Esophagus squamous epithelium (tissue), 4 donors: ENCODE measurements at regions not wholly inside any gene's neighbourhood (a gene's known extent, or its start where the extent isn't known, plus 50 kb on each side); places are given as distances from the start of the nearest gene placed in this dataset.

ENCODE experiments used
- POLR2A ChIP-seq, 4 donors: fragments of 450-650 bp; IDR thresholded peaks; one replicate each; pipeline ENCODE4 v1.6.1; 2017; ENCODE audit warnings: antibody characterized with exemption in 4 of 4, mild to moderate bottlenecking in 4 of 4, moderate library complexity in 3 of 4
- TF ChIP-seq, protein P1 (sequence below), 6 experiments: fragments of 450-650 bp in 4 of 6; fragments of 200-600 bp in 2 of 6; sonication (generic) in 2 of 6; IDR thresholded peaks; one replicate each; pipeline ENCODE4 v1.5.1; 2016 to 2019; ENCODE audit warnings: antibody characterized with exemption in 6 of 6, mild to moderate bottlenecking in 4 of 6, moderate library complexity in 4 of 6

DNA sequence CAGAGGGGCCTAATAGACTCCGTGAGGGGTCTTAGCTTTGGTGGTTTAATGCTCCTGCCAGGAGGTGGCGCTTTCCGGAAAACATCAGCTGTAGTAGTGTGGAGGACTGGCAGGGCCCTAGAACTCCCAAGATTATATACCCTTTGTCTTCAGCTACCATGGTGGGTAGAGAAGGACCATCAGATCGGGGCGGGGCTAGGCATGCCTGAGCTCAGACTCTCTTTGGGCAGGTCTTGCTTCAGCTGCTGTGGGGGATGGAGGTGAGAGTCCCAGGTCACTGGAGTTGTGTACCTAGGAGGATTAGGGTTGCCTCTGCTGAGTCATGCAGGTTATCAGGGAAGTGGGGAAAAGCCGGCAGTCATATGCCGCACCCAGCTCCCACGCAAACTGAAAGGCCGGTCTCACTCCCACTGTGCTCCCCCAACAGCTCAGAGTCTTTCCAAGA lies 63.0 kb upstream of the AGA start:
- TF ChIP-seq, protein P1, sequence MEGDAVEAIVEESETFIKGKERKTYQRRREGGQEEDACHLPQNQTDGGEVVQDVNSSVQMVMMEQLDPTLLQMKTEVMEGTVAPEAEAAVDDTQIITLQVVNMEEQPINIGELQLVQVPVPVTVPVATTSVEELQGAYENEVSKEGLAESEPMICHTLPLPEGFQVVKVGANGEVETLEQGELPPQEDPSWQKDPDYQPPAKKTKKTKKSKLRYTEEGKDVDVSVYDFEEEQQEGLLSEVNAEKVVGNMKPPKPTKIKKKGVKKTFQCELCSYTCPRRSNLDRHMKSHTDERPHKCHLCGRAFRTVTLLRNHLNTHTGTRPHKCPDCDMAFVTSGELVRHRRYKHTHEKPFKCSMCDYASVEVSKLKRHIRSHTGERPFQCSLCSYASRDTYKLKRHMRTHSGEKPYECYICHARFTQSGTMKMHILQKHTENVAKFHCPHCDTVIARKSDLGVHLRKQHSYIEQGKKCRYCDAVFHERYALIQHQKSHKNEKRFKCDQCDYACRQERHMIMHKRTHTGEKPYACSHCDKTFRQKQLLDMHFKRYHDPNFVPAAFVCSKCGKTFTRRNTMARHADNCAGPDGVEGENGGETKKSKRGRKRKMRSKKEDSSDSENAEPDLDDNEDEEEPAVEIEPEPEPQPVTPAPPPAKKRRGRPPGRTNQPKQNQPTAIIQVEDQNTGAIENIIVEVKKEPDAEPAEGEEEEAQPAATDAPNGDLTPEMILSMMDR (IDR thresholded peaks at IDR 0.05), result peak in 1 of 6 experiments; percentile 36
- no peak for TF ChIP-seq POLR2A (IDR thresholded peaks at IDR 0.05)
